COR-L47 (cell line): ENCODE measurements at regions not wholly inside any gene's neighbourhood (a gene's known extent, or its start where the extent isn't known, plus 50 kb on each side); places are given as distances from the start of the nearest gene placed in this dataset.

Experiments
- DNase-seq: peaks from one replicate; lab custom pipeline; 2025; lab: John Stamatoyannopoulos, UW

DNA sequence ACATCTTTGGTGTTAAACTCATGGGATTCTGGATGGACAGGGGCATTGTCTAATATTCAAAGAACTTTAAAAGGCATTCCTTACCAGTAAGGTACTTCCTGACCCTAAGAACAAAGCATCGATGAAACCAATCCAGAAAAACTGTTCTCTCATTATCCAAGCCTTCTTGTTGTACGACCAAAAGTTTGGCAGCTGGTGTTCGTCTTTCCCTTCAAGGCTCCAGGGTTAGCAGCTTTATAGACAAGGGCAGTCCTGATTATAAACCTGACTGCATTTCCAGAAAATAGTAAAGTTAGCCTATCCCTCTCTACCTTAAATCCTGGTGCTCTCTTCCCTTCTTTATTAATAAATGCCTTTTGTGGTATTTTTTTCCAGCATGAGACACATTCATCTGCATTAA, 149.4 kb upstream of the MRPS30 start:
- DNase-seq = no peak

DNA sequence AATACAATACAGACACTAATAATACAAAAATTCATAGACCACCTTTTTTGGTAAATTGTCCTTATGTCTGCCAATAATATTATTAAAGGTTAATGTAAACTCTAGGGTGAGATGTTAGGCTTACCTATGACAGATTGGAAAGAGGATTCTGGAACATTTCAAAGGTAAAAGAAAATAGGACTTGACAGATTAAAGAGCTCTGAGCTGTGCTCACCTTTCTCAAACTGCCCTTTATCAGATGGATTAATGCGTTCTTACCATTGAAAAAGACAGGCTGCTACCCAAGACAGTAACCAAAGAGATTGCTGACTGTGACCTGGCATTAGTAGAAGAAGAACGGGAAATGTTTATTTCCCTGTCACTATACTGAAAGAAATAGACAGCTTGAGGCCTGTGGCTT, 156.1 kb upstream of the MRPS30 start:
- DNase-seq = no peak

DNA sequence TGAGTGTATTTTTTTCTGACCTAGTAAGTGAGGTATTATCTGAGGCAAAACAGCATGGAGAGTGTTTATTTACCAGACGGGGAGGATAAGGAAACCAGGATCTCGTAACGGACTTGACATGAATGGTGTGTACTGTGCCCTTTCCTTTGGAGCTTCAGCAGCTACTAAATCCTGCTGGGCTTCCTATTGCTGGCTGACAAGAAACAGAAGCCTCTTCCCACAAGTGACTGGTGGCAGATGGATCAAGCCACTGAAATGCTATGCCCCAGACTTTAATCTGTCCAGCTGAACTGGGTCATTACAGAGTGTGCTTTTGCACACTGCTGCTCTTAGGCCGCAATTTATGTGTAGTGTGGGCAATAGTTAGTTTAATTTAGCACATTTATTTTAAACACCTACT, 162.7 kb upstream of the MRPS30 start:
- no peak for DNase-seq

DNA sequence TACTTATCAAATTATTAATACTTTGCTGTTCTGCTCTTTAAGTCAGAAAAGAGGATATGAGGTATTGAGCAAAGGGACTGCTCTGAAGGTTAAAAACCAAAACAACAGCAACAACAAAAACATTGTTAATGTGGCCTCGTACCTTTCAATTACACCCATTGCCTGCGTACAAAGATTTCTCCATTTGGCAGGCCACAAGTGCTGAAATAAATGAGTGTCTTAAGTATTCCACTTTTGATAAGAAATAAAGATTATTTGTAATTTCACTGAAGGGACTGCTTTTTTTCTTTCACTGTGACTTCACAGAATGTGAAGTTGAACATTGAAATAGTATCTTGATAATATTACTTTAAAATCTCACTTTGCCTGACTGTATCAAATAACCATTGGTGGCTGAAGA, 163.2 kb upstream of the MRPS30 start:
- no peak for DNase-seq

DNA sequence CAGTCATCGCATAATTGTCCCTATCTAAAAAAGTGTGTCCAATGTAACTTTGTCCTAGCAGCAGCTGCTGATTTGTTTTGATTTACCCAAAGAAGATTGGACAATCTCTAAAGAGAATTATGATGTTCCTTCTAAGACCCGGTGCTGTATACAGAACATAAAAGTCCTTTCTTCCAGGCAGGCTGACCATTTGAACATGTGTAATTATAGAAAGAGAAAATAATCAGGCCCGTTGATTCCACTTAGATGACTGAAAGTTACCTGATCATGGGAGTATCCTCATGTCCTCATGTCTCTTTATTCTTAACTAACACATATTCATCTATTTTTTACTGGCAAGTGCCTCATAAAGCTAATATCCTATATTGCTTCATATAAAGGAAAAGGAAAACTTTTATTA, 164.1 kb upstream of the MRPS30 start:
- DNase-seq = no peak

DNA sequence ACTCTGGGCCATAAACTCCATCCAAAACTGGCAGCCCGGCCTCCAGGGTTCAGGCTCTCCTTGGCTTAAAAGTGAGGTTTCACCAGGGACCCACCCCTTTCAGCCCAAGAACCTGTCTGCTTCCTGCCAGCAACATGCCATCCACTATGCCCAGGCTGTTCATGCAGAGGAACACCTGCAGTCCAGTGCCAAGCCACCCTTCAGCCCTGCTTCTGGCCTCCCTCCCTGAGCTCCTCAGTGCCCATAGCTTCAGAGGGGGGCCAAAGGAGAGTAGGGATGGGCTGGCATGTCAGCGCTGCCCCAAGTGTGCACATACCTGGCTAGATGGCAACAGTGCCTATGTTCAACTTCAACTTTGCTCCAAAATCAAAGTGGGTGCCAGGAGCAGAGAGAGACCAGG, 166.9 kb upstream of the MRPS30 start:
- no peak for DNase-seq

DNA sequence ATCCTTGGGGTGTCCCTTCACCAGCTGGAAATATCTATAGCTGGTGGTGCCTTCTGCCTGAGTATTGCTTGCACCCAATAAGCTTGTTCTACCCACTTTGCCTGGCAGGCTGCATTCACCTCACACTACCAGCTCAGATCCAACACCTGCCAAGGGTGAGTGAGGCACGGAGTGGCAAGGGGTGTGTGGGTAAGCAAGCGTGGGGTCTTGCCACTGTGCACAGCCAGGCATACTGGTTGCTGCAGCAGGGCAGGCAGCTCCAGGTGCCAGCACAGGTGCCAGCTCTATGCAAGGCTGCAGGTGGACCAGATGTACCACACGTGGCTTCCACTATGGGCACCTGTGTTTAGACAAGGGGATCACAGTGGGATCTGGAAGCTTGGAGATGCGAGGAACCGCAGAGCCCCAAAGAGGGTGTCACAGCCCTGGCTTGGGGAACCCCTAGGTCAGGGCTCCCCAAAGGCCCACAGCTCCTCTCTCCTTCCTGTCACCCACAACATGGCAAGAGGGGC, 167.7 kb upstream of the MRPS30 start:
- no peak for DNase-seq

DNA sequence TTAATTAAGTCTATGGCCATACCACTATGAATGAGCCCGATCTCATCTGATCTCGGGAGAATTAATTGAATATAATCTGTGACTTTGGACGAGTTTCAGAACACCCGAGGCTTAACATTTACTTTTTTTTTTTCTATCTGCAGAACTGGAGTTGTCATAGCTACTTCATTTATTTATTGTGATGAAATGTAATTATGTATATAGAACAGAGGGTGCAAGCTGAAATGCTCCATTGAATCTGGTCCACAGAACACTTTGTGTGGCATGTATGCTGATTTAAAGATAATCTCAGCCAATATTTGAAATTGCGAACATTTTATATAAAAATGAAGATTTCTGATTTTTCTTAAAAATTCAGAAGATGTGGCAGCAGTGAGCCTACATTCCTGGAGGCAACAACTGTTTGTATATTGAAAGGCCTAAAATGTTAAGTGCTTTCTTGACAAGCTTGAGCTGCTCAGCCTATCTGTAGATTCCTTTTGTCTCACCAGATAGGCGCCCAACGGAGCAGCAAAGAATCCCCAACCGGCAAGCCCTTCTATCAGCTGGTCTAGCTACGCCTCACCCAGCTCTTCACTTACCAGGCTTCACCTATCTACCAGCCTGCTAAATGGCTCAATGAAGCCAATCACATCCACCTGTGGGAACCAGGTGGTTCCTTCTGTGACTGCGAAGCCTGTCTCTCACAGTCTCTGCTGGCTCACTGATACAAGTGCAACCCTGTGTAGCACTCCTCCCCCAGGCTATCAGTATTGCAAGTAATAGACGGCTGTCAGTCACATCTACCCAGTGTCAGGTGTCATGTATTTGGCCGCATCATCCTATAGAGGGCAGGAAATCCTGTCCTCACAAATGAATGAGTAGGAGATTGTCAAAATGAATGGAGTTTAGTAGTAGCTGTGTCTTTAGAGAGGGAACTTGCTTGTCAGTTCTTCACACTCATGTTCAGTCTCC, 170.6 kb upstream of the MRPS30 start:
- no peak for DNase-seq

DNA sequence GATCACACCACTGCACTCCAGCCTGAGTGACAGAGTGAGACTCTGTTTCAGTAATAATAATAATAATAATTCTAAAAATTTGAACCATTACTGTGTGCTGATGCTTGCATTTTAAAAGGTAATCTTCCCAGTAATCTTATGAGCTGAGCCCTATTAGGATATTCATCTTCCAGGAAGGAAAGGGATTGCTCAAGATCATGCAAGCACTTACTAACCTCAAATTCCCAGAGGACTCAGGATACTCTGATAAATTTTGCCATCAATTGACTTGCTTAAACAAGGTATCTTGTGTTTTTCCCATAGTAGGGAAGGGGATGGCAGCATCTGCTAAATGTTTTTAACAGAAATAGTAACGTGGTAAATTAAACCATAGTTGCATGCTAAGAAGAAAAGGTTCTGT, 176.4 kb upstream of the MRPS30 start:
- no peak for DNase-seq

DNA sequence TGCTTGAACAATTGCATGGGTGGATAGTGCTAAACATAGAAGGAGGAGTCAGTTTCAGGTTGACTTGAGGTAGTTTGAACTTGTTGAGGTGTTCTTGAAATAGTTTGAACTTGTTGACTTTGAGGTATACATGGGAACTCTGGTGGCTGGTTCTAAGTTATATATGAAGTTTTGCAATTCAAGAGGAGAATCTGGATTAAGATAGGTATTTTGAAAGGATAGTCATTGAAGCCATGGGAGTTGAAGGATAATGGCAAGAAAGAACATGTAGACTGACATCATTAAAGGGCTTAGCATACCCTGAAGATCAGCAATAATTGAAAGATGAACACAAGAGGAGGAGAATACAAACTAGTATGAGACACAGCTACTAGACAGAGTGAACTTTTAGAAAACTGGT, 181.9 kb upstream of the MRPS30 start:
- DNase-seq = no peak

DNA sequence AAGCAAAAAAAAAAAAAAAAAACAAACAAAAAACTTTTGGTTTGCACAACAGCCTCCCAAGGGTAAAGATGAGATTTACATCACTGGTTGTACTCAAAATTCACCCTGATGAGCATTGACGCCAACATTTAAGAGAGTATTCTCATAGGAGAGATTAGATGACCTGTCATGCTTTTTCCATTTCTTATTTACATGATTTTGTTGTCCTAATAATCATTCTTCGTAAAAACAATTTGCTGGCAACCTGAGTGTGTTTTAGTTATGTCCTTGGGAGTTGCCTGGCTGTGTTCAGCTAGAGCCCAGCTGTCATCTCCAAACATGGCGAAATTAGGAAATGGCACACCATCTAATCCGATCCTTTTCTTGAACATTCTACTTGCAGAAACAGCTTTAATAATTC, 186.4 kb upstream of the MRPS30 start:
- DNase-seq = no peak

DNA sequence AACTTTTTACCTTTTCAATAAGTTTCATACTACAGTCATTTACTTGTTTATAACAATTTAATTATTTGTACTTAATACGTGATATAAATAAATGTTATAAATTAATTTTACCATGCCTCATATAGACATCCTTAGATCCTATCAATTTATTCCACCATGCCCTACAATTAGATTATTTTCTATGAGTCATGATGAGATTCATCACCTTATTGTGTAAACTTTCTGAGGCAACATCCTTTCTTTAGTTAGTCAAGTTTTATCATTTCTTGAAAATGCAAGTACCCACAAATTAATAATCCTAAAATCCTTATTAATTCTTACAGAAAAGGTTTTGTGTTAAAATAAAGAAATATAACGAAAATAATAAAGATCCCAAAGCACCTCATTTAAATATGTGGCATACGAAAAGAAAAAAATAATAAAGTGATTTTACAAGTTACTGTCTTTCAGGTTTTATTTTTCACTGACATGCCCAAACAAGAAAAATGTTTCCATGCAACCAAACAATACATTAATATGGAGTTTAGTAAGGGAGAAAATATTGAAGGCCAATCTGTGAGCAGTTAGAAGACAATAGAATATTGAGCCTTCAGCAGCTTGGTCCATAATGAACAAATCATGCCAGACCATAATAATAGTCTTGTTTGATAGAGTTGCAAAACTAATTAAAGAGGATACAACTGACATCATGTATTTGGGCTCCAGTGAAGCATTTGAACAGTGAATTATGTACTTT, 188.7 kb upstream of the MRPS30 start:
- no peak for DNase-seq

DNA sequence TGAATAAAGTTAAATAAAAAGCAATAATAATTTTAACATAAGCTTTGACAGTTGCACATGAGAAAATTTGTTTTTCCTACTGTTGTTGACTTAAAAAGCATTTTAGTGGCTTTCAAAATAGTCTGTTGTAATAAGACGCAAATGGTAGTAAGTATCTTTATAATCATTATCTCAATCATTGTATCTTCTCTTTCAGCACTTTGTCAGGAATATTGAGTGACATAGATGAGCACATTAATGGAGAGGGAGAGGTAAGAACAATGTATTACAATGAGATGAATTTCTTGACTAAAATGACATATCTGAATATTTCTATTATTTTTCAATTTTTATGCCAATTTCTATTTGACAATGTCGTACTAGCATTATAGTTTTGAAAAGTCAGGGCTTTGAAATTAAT, 193.9 kb upstream of the MRPS30 start:
- DNase-seq = no peak

DNA sequence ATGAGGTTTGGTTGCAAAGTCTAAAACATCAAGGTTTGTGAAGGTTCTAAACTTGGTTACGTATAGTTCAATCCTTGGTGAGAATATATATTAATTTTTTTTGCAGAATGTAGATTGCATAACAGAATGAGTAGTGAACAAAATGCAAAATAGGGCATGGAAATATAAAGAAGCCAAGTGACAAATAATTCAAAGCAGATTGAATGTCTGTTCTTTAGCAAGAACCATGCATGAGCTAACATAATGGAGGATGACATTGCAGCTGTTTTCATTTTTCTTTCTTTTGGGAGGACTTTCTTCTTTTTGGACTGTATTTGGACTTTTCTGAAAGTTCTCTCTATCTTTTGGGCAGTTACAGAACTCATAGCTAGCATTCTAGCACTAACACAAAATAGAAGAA, 194.8 kb upstream of the MRPS30 start:
- DNase-seq = no peak

DNA sequence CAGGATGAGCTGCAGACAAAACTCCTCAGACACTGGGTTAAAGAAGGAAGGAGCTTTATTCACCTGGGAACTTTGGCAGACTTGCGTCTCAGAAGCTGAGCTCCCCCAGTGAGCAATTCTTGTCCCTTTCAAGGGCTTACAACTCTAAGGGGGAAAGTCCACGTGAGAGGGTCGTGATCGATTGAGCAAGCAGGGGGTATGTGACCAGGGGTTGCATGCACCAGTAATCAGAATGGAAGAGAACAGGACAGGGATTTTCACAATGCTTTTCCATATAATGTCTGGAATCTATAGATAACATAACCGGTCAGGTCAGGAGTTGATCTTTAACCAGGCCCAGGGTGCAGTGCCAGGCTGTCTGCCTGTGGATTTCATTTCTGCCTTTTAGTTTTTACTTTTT, 202.8 kb upstream of the MRPS30 start:
- DNase-seq = no peak

DNA sequence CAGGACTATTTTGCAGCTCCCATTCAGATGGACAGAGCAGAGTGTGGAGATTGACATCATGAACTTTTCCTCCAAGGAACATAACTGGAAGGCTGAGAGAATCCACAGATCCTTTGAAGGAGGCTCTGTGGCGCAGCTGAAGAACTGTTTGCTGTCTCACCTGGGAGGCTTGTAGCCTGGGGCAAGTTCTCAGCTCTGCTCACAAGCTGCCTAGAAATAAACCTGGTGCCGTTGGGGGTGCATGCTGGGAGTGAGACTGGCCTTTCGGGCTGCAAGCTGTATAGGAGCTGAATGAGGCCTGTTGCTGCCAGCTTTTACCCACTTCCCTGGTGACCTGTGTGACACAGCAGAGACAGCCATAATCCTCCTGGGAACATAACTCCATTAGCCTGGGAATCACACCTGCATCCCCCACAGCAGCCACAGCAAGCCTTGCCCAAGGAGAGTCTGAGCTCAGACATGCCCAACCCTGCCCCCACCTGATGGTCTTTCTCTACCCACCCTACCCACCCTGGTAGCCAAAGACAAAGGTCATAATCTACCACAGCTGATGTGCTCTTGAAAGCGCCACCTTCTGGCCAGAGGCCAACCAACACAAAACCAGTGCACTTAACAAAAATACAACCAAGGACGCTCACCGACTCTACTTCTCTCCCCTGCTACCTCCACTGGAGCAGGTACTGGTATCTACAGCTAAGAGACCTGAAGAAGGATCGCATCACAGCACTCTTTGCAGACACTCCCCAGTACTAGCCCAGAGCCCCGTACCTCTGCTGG, 205.1 kb upstream of the MRPS30 start:
- no peak for DNase-seq

DNA sequence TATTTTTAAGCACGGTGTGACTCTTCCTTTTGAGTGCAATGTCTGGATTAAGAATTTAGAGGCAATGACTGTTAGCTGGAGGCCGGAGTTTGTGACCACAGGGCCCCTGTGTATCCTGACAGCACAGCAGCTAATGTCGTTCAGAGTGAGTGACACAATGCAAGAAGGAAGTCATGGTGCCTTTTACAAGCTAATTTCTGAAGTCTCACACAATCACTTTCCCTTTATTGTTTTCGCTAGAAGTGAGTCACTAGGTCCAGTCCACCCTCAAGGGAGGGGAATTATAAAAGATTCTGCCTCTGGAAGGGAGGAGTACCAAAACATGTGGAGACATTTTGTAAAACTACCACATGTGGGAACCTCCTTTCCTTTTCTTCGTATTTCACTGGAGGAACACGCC, 185.5 kb upstream of the FGF10 start:
- no peak for DNase-seq

DNA sequence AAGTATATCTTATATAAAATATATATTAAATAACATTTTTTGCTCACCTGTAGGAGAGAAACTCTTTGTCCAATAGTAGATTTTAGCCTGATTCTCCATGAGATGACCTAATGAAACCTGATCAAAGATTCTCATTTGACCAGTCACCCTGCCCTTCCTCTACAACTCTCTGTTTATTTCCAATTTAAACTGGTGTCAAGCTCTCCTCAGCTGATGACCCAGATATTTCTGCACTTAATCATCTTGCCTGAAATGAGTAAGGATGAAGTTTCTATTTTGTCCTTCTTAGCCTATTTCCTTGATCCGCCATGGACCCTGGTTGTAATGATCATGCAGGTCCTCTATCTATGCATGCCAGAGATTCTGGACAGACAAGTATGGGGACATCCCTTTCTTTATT, 179.3 kb upstream of the FGF10 start:
- DNase-seq = no peak

DNA sequence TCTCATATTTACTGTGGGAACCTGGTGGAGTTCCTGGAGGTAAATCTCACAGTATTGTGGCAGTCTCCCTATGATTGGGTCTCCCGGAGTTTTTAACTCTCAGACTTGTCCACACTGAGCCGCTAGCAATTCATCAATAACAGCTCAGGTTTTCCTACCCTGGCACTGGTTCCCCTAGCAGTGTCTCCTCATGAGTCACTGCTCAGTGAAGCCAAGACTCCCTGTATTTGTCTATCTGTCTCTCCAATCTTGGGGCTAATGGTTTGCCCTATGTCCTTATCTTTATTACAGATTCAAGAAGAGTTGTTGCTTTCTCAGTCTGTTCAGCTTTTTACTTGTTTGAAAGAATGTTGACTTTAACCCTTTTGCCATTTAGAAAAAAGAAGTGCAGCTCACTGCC, 176.7 kb upstream of the FGF10 start:
- no peak for DNase-seq

DNA sequence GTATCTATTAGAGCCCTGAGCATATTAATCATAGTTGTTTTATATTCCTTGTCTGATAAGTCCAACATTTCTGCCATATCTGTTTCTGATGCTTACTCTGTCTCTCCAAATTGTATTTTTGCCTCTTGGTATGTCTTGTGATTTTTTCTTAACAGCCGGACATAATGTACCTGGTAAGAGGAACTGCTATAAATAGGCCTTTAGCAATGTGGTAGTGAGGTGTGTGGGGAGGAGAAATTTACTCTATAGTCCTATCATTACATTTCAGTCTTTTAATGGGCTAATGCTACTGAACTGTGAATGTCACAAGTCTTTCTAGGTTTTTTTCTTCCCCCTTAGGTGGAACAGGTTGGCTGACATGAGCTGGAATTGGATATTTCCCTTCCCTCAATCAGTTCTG, 176.1 kb upstream of the FGF10 start:
- DNase-seq = no peak

DNA sequence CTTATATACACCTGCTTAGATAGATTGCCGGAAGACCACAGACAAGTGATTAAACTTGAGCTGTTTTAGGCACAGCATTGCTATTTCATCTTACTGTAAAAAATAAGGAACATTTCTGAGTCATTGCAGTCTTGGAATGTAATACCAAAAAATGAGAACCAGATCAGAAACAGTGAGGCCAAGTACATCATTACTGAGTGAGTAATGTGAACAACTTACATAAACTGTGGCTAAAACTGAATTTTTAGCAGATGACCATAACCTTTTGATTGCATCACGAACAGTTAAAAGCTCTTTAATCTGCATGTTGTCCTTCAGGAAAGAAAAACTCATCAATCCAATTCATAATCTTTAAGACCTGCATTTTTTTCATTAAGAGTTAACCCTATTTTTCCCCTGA, 157.1 kb upstream of the FGF10 start:
- DNase-seq = no peak

DNA sequence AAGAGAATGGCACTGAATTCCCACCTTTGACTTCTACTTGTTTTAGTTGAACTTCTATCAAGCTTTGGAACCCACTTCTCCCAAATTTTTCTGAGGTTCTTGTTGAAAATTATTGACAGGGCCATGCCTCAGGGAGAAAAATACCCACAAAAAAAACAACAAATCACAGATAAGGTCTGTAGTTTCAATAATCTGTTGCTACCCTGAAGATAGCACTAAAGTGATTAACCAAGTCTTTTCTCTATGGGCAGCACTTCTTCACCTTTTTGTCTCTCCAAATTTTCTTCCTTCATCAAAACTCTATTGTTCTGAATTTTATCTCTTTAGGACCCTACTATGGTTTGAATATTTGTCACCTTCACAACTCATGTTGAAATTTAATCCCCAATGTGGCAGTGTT, 154.3 kb upstream of the FGF10 start:
- DNase-seq = no peak

DNA sequence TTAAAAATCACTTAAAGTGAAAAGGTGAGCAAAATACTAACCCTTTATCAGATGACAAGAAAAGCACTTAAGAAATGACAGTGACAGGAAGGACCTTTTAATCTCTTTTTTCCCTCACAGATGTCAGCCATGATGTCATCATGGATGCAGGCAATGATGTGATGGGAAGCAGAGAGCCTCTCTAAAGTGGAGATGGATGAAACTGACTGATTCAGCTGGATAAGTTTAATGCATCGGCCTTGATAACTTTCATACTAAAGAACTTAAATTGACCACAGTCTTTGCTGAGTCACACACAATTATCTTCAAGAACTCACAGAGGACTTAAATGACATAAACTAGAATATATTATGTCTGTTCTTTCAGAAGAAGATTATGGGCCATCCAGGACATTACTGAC, 153.2 kb upstream of the FGF10 start:
- no peak for DNase-seq
